Stimulated activated CD4-positive, alpha-beta T cell treated with anti-CD3 and anti-CD28 coated beads, Interleukin-1b, Interleukin-23, amount 100 ng/mL, for 24 hours (primary cell): ENCODE measurements at regions not wholly inside any gene's neighbourhood (a gene's known extent, or its start where the extent isn't known, plus 50 kb on each side); places are given as distances from the start of the nearest gene placed in this dataset.

Experiments
- DNase-seq, 4 experiments: peaks; one replicate each; pipeline ENCODE4 v3.0.0-alpha.2; 2020; ENCODE audit warnings: low read depth in 4 of 4, low spot score in 1 of 4

DNA sequence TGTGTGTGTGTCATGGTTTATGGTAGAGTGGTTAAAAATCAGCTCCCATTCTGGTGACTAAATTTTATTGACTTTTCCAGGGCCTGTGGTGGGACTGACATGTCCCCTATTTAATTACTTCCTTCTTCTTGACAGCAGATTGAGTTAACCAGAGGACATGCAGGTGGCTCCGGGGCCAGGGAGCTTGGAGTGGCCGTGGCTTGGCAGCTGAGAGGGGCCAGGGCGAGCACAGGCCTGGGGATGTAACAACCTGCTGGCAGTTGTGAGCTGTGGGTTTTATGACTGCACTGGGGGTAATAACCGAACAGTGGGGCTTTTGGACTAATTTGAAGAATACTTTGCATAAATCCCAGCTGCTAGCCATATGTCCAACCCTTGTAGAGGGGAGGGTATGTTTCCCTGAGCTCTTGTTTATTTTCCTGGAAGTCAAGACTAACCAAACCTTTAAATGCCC, 186.0 kb downstream of the MID1IP1 start:
- no peak for DNase-seq

DNA sequence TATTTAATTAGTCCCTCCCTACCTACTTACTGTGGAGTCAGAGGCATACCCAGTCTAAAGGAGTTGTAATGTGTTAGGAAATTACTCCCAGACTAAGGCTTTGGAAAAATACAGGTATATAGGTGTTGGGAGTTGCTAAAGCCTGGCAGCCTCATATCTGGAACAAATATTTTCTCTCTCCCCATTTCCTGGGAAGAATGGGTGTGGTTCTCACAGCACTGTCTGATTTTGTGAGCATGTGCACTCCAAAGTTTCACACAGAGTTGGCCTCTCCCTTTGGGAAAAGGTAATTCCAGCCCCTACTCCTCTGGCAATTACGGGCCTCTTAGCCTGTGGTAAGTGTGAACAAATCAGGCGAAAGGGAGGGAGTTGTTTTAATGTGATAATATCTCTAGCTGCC, 187.0 kb downstream of the MID1IP1 start:
- DNase-seq = no peak

DNA sequence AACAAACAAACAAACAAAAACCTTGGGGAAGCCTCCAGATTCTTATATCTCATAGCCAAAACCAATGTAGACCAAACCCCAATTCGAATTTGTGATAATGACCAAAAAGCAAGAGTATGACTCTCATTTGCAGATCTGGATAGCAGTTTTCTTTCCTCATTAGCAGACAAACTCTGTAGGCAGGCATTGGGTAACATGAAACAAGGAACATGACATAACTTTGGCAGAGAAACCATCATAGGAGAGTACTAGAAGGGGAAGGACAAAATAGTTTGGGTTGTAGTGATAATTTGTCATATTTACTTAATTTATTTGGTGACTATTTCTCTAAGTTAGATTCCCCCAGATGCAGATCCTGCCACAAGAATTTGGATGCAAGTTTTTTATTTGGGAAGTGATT, 187.8 kb downstream of the MID1IP1 start:
- no peak for DNase-seq

DNA sequence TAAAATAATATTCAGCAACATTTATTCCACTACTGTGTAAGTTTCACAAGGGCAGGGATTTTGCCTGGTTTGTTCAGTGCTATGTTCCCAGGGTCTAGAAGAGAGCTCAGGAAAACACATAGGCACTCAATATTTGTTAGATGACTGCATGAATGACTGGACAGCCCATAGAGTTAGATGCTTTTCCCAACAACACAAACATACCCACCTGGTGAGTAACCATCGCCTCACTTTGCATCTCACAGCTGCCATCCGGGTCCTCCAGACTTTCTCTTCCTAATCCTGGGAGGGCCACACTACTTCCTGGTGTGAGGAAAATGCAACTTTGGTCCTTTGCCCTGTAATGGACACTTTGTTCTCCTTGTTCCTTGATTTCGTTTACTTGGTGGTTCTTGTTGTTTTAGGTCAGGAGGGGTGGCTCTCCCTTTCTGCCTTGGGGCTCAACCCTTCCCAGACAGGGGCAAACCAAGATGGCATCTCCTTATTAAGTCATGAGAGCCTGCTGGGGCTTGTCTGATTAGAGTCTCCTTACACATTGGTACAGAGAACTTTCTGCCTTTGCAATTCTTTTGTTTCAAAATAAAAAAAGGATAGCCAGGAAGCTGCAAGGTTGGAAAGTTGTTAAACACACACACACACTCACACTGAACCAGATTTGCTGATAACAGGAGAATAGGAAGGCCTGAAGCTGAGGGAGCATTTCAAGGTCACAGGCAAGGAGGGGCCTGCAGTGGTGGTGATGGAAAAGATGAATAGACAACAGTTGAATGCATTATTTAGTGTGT, 190.6 kb downstream of the MID1IP1 start:
- DNase-seq = no peak

DNA sequence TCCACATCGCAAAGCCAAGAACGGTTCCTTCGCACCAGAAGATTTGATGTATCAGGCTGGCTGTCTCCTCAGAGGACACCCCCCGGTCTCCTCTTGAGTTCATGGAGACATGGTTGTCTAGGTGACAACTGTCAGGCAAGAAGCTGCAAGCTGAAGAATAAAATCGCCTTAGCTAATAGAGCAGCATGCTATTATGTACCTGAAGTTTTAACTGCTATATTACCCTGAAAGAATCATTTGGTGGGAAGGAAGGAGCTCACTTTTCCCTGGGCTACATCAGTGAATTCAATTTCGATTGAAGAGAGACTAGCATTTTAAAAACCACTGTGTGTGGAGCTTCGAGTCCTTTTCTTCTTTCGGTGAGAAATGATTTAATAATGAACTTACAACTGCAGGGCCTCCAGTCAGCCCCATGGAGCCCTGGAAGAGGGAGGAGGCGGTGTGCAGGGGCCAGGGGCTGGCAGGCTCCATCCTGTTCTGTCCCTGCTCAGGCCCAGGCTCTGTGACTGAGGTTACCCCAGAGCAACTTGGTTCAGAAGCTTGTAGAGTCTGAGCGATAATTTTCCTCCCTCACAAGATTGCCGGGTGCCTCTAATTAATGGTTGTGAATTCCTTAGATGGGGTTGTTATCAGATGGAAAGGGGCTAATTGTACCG, 191.3 kb downstream of the MID1IP1 start:
- DNase-seq = no peak

DNA sequence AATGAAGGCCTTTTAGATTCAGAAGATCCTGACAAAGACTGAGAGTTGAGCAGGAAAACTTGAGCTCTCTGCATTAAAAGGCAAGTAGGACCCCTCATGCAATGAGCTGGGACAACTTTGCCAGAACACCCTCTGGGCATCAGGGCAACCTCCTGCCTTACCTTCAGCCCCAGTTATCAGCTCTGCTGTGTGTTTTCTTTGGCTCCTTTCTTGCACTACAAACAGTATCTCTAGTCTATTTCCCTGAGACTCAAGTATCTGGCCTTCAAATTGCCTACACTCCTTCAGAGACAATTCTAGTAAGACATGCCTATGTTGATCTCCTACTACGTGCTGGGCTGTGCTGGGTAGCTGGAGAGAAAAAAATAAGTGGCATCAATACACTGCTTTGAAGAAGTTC, 192.2 kb downstream of the MID1IP1 start:
- no peak for DNase-seq

DNA sequence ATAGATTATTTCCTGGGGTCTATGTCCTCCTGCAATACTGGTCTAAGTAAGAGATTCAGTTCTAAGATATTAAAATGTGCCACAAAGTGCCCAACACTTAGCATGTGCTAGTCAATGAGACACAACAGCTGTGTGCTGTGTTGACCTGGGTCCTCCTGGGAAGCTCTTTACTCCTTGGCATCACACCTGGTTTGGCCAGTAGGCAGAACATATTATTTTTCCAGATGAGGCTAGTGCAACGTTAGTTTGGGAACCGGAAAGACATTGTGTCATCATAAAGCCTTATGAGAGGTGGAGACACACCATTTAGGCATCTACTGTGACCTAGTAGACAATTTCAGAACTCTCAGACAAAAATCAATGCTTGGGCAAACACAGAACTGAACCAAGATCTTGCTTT, 197.8 kb downstream of the MID1IP1 start:
- DNase-seq = no peak

DNA sequence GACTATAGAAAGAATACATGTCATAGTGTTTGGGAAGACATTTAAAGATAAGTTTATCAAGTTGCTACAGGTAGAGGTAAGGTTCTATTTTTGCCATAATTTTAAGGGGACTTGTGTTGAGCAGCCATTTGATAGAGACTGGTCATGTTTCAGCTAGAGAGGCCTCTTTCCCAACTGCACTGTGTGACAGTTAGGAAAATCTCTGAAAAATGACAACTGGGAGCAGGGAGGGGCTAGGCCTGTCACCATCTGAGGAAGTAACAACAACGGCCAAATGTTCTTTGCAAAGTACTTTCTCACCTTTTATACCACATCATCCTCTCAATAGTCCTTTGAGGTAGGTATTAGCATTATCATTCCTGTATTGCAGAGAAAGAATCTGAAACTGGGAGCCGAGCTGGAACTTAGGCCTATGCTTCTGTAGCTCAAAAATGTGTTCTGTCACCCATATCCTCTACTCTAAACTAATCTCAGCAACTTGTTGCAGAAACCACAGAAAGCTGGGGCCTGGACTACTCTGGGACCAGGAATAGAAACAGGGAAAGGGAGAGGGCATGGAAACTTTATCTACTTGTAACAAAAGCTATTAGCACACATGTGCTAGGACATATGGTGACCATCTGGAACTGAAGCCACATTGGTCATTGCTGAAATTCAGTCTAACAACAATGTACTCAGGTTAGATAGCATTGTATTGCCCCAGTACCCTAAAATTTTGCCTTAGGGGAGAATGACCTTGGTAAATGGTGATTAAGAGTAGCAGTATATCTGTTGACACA, 198.9 kb downstream of the MID1IP1 start:
- no peak for DNase-seq

DNA sequence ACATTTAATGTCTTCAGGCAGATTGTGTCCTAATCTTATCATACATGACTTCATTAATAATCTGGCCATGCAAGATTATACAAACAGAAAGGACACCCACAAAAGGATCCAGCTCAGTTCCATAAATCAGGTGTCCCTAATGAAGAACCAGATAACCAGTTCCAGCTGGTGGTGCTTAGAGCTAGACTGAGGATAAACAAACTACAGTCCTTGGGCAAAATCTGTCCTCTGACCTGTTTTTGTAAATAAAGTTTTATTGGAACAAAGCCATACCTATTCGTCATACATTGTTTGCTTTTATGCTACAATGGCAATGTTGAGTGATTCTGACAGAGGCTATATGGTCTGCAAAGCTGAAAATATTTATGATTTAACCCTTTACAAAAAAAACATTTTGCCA, 199.5 kb downstream of the MID1IP1 start:
- DNase-seq = no peak

DNA sequence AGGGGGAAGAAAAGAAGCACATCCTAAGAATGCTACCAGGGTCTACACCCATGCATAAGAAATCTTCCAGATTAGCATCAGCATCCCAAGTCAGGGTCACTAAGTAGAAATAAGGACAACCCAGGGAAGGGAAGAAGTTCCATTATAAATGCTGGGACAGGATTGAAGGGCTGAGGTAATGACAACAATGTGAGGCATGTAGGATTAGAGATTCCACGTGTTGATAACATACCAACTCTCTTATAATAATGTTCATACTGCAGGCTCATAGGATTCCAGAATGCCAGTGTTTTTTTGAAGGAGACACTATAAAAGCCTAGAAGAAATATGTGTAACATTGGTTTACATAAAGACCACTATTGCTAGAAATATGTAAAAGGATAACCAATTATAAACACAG, 201.2 kb downstream of the MID1IP1 start:
- DNase-seq = no peak

DNA sequence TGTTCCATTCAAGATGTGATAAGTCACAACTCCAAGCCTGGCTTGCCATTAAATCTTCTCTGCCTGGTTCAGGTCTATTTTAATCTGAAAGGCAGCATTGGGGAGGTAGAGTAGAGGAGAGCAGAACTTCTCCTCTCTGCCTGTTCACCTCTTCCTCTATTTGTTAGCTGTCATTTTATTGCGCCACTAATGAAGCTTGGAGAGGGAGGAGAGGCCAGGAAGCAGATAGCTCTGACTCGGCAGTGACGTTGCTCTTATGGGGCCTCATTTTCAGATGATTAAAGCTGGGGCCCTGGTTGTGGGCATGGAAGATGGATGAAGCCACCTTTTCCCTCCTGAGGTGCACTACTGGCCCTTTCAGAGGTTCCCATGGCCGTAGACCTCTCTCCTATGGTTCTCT, 207.3 kb downstream of the MID1IP1 start:
- no peak for DNase-seq

DNA sequence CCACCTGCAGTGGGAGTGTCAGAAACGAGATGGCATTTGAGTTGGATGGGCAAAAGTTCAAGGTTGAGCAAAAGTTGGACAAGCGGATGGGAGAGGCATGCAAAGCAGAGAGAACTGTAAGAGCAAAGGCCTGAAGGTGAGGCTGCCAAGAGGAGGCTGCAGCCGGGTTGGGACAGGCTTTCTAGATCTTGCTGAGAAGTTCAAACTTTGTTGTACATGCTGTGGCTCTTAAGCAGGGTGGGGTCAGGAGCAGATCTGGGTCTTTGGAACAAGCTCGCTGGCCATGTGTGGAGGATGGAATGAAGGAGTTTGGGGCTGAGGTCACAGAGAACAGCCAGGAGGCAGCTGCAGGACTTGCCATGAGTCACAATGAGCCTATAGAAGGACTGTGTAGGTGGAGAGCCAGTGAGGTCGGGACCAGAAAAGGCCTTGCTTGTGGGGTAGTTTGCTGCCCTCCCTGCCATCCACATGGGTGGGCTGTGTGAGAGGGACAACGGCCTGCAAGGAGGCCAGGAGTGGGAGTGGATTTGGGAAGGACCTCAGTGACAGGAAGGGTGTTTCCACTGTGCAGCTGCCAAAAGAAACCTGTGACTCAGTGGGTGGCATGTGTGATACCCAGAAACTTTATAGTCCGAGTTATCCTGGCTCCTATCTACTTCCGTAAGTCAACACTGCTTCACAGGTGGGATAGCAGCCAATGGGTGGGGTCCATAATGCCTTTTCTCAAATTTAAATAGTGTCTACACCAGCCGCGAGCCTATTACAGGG, 210.4 kb downstream of the MID1IP1 start:
- no peak for DNase-seq

DNA sequence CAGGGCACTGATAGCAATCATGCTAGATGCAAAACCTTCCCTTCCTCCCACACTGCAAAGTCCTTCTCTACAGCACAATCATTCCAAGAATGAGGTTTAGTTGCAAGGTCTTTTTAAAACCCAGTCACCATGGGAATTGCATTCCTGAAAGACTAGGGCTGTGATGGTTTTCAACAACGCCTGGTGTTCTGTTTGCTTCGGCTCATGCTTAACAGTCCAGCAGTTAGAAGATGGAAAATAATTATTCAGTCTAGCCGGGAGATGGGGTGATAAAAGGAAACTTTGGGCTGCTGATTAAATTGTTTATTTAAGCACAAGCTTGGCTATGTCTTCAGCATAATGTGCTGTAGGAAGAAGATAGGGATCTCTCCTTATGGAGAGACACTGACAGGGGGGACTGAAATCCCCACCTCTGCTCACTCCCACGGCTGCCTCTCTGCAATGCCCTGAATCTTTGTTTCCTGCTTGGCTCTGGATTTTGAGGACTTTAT, 211.4 kb downstream of the MID1IP1 start:
- no peak for DNase-seq

DNA sequence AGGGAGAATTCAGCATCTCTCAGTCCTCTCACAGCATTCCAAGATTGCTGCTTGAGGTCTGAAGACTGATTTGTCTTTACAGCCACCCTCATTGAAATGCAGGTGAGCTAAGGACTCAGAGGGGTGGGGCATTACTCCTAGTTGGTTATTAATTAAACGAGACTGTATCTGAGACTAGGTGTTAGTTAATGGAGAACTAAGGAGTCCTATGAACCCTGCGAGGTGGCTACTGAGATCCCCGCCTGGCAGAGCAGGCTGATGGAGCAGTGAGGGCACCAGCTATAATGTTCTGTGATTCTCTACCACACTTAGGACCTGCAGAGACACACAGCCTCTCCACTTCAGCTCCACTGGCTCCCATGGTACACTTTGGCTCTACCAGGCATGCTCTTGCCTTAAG, 215.3 kb downstream of the MID1IP1 start:
- DNase-seq = no peak

DNA sequence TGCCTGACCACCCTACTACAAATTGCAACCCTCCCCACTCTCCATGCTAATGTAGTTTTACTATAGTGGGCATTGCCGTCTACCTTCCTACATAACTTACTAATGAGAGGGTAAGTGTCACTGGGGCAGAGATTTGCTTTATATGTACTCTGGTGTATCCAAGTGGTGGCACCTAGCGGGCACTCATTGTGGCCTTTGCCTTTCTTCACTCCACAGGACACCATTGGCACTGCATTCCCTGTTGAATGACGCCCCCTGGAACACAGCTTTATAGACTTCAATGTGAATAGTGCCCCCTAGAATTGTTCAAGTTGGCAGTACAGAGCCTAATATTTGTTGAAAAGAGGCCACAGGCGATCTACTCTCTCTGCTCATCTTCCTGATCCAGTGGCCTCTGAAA, 215.8 kb downstream of the MID1IP1 start:
- no peak for DNase-seq

DNA sequence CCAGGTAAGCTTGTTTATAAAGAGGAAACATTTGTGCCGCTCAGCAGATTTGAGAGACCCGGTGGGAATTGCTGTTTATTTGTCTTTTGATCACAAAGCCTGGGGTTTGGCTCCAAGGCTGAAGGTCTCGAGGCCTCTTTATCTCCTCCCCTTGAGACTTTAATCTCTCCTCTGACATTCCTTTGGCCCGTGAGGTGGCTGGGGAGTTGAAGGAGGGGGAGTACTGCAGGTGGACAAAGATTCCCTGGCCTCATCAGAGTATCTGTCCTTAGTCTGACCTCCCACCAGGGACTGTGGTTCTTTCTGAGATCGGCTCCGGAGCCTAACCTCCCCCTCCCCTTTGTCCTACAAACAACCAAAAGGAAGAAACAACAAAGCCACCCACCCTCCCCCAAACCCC, 216.5 kb downstream of the MID1IP1 start:
- no peak for DNase-seq

DNA sequence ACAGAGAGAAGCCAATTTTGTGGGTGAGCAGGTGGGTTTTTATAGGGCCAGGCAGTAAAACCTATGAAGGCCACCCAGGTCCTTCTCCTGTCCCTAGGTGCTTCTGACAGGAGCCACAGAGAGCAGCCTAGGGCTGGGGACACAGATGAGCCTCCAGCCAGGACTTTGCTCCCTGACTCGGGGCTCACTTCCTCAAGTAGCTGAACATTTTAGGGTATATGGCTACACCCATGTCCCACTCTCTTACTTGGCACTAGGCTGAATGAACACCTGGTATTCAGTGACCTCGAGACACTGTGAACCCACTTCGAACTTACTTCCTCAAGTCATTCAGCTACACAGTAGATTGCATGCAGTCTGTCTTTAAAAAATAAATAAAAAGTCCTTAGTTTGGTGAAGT, 217.3 kb downstream of the MID1IP1 start:
- no peak for DNase-seq

DNA sequence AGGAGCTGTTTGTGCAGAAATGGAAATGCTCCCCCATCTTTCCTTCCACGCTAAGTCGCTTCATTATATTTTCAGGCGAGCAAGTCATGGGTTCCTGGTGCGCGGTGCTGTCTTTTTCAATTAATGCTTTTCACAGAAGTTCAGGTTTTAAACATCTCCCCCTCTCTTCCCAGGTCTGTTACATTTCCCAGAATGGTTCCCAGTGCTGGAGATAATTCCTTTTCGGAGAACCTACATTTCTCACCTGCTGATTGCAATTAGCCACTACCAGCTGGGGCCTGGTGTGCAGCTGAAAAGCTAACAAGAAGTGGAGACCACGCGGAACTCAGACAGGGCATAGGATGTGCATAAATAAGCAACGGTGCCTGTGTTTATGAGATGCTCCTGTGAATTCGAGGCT, 217.8 kb downstream of the MID1IP1 start:
- no peak for DNase-seq

DNA sequence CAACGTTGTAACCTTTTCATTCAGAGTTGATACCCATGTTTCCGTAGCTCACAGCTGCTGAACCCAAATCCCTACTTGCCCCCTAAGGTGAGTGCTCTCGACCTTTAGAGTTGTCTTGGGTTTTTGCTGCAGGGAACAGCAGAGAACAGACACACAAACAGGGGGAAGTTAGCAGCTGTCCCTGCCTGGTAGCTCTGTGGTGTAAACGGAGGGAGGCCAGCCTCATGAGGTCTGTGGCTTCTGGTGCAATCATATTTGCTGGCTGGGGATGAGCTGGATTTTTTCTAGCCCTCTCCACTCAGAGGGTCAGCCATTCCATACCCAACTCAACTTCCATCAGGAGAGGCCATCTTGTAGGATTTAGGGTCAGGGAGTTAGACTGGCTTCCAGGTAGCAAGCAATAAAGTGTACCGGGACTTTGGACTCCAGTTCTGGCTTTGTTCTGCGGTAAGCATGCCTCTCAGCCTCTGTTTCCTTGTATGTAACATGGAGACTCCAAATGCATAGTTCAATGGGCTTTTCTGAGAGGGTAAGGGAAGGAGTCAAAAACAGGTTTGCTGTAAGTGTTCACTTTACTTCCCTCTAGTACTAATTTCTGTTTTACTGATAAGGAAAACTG, 218.9 kb downstream of the MID1IP1 start:
- no peak for DNase-seq

DNA sequence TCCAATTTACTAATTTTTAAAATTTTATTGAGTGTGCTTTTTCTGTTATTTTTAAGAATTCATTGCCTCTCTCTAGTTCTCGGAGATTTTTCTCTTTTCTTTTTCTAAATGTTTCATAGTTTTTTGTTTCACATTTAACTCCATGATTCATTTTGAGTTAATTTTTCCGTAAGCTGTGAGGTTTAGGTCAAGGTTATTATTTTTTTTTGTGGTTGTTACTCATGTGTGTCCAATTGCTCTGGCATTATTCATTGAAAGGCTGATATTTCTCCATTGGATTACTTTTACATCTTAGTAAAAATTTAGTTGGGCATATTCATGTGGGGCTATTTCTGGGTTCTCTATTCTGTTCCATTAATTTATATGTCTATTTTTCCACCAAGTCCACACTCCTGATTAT, 220.8 kb downstream of the MID1IP1 start:
- DNase-seq = no peak

DNA sequence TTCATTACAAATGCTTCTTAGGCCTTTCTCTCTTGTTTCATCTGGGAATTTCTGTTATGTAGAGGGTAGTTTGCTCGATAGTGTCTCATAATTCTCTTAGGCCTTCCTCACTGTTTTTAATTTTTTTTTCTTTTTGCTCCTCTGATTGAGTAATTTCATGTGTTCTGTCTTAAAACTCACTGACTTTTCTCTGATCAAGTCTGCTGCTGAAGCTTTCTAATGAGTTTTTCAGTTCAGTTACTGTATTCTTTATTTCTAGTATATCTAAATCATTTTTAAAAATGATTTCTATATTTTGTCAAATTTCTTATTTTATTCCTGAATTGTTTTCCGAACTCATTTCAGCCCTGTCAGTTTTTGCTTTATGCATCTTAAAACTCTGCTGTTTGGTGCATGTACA, 228.0 kb downstream of the MID1IP1 start:
- DNase-seq = no peak
